ENCODE measurements at regions not wholly inside any gene's neighbourhood (a gene's known extent, or its start where the extent isn't known, plus 50 kb on each side); places are given as distances from the start of the nearest gene placed in this dataset.
A peak's percentile ranks its signal among the peaks of the same experiment; 100 is the strongest.

DNA sequence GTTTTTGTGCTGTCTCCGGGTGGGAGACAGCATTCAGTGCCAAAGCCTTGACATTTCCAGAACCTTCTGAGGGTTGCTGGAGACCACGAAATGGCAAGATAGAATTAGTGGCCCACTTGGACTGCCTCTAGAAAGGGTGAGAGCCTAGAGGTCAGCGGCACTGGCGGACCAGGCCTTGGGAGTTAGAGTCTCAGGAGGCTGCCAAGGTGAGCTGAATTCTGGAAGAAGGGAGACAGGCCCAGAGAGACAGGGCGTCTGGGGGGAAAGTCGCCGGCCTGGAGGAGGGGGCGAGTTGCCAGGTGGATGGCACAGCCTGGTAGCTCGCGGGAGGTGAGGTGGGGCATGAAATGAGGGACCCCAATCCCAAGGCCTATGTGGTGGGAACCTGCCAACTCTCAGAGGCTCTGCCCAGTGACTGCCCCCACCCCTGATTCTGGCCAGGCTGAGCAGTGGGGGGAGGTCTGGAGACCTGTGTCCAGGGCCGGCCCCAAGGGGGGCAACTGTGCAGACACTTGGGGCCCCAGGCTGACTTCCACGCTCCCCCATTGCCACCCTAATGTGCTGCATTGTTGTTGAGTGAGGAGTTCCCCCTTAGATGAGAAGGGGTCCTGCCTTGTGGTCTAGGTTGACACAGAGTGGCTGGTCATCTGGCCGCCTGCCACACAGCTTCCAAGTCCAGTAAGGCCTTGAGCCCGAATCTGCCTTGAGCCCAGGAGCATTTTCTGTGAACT is 211.1 kb upstream of the CIBAR2 start:
- Mint-ChIP-seq H3K9me3 (peaks cover 3 to 4% (median 3%) of the 10 kb centered on the region in 3 donors), H3K27ac (no peak overlapping the region), H3K4me1 (peaks cover 0 to 2% (median 2%) of the 10 kb centered on the region in 3 donors), H3K4me3 (peak overlapping the region in 1 of 4 donors; percentile 82), H3K36me3 (peaks cover 1% of the 10 kb centered on the region), H3K27me3 (peaks cover 13% of the 10 kb centered on the region)

- H3K27ac Mint-ChIP-seq = no peak overlapping the region
- peaks cover 3 to 4% (median 3%) of the 10 kb centered on the region in 3 donors for H3K9me3 Mint-ChIP-seq
- no peak overlapping the region for H3K4me3 Mint-ChIP-seq
- peaks cover 16% of the 10 kb centered on the region for H3K27me3 Mint-ChIP-seq
- peaks cover 0 to 2% (median 2%) of the 10 kb centered on the region in 3 donors for H3K4me1 Mint-ChIP-seq
- peaks cover 1% of the 10 kb centered on the region for H3K36me3 Mint-ChIP-seq
Measured at GRCh38 chr16:85323961-85324253, 211.6 kb upstream of the CIBAR2 start.

DNA sequence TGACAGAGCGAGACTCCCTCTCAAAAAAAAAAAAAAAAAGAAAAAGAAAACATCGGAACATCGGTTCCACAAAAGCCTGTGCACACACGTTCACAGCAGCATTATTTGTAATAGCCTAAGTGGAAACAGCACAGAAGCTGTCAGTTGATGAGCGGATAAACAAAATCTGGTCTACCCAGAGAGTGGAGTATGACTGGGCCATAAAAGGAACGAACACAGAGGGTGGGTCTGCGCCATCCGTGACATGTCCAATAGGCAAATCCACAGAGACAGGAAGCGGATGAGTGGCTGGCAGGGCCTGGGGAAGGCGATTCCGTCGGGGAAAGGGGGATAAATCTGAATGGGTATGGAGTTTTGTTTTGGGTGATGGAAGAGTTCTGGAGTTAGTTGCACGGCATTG is 212.2 kb upstream of the CIBAR2 start:
- Mint-ChIP-seq H3K4me1 (peaks cover 0 to 2% (median 2%) of the 10 kb centered on the region in 3 donors), H3K36me3 (peaks cover 1% of the 10 kb centered on the region), H3K27me3 (peaks cover 19% of the 10 kb centered on the region), H3K9me3 (peaks cover 3 to 4% (median 3%) of the 10 kb centered on the region in 3 donors), H3K4me3 (no peak overlapping the region), H3K27ac (no peak overlapping the region)

- Mint-ChIP-seq H3K36me3 (peaks cover 1% of the 10 kb centered on the region), H3K4me1 (peaks cover 0 to 7% (median 2%) of the 10 kb centered on the region in 3 donors), H3K4me3 (no peak overlapping the region), H3K27me3 (peaks cover 30% of the 10 kb centered on the region), H3K27ac (no peak overlapping the region), H3K9me3 (peaks cover 3 to 4% (median 3%) of the 10 kb centered on the region in 3 donors)
Measured at GRCh38 chr16:85326113-85326793, 214.0 kb upstream of the CIBAR2 start.

- H3K27ac Mint-ChIP-seq = no peak overlapping the region
Measured at GRCh38 chr16:85326794-85327181, 214.5 kb upstream of the CIBAR2 start.

GRCh38 chr16:85327731-85328675 is 215.7 kb upstream of the CIBAR2 start:
- Mint-ChIP-seq H3K4me1 (peaks cover 0 to 7% (median 2%) of the 10 kb centered on the region in 3 donors), H3K27ac (no peak overlapping the region), H3K4me3 (peak overlapping the region in 1 of 4 donors; percentile 5), H3K9me3 (peaks cover 3 to 4% (median 3%) of the 10 kb centered on the region in 3 donors), H3K27me3 (peaks cover 30% of the 10 kb centered on the region), H3K36me3 (peaks cover 1% of the 10 kb centered on the region)

More at GRCh38 chr16:85326794-85327181, 214.5 kb upstream of the CIBAR2 start:
- Mint-ChIP-seq H3K9me3 (peaks cover 3 to 4% (median 3%) of the 10 kb centered on the region in 3 donors), H3K36me3 (peaks cover 1% of the 10 kb centered on the region), H3K27me3 (peaks cover 30% of the 10 kb centered on the region), H3K4me1 (peaks cover 0 to 7% (median 2%) of the 10 kb centered on the region in 3 donors), H3K4me3 (no peak overlapping the region)

- peaks cover 30% of the 10 kb centered on the region for H3K27me3 Mint-ChIP-seq
- no peak overlapping the region for H3K27ac Mint-ChIP-seq
- peaks cover 2 to 3% (median 3%) of the 10 kb centered on the region in 3 donors for H3K9me3 Mint-ChIP-seq
- H3K4me3 Mint-ChIP-seq = peak overlapping the region in 1 of 4 donors; percentile 5
- no peaks in the 10 kb centered on the region for H3K36me3 Mint-ChIP-seq
- peaks cover 0 to 7% (median 2%) of the 10 kb centered on the region in 3 donors for H3K4me1 Mint-ChIP-seq
Measured at GRCh38 chr16:85328676-85329058, 216.4 kb upstream of the CIBAR2 start.

- Mint-ChIP-seq H3K27me3 (peaks cover 34% of the 10 kb centered on the region), H3K36me3 (no peaks in the 10 kb centered on the region), H3K4me3 (peak overlapping the region in 1 of 4 donors; percentile 58), H3K27ac (no peak overlapping the region), H3K9me3 (peaks cover 0 to 3% (median 0%) of the 10 kb centered on the region in 3 donors), H3K4me1 (peaks cover 0 to 7% (median 2%) of the 10 kb centered on the region in 3 donors)
Measured at GRCh38 chr16:85329059-85329812, 217.0 kb upstream of the CIBAR2 start.

DNA sequence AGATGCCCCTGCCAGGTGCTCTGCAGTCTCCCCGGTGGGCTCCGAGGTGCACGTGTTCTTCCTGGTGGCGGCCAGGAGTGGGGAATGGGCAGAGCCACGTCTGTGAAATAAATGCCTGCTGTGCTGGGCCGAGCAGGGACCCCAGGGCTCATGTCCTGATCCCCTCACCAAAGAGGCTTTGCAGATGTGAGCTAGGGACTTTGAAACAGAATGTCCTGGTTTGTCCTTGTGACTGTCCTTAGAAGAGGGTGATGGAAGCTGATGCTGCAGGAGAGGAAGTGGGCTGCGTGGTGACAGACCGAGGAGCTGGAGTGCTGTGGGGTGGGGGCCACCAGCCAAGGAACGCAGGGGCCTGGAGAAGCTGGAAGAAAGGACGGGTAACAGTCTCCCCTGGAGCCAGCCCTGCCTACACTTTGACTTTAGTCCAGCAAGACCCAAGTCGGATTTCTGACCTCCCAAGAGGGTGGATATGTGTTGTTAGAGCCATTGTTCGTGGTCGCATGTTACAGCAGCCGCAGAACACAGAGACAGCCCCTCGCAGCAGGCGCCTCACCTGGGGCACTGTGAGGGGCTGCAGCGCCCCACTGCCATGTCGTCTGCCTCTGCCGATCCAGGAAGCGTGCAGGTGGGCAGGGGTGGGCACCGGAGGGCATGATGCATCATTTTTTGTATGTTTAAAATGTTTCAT is 217.9 kb upstream of the CIBAR2 start:
- Mint-ChIP-seq H3K27ac (no peak overlapping the region), H3K4me3 (no peak overlapping the region)

DNA sequence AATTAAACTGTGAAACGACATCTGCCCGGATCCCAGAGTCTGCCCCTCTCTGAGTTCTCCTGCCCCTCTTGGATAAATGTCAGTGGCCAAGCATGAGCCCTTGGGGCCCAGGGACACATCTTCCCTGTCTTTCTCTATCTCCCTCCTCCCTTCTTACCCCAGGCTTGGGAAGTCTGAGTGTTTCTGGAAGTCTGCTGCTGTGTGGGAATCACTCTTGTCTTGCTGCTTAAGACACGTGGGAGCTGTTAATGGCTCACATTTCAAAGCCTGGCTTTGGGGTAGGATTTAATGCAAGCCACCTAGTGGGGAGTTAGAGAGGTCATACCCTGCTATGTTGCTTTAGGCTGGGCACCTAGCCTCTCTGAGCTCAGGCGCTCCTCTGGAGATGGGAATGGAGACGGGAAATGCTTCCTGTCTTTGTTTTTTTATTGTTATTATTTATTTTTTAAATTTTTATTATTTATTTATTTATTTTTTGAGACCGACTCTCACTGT is 218.5 kb upstream of the CIBAR2 start:
- Mint-ChIP-seq H3K27ac (no peak overlapping the region), H3K4me3 (no peak overlapping the region), H3K4me1 (peaks cover 0 to 11% (median 0%) of the 10 kb centered on the region in 3 donors), H3K9me3 (peaks cover 0 to 3% (median 0%) of the 10 kb centered on the region in 3 donors), H3K36me3 (no peaks in the 10 kb centered on the region), H3K27me3 (peaks cover 48% of the 10 kb centered on the region)

More for the DNA sequence above, 217.9 kb upstream of the CIBAR2 start:
- Mint-ChIP-seq H3K27me3 (peaks cover 42% of the 10 kb centered on the region), H3K9me3 (peaks cover 0 to 3% (median 0%) of the 10 kb centered on the region in 3 donors), H3K36me3 (no peaks in the 10 kb centered on the region), H3K4me1 (peaks cover 0 to 10% (median 0%) of the 10 kb centered on the region in 3 donors)

DNA sequence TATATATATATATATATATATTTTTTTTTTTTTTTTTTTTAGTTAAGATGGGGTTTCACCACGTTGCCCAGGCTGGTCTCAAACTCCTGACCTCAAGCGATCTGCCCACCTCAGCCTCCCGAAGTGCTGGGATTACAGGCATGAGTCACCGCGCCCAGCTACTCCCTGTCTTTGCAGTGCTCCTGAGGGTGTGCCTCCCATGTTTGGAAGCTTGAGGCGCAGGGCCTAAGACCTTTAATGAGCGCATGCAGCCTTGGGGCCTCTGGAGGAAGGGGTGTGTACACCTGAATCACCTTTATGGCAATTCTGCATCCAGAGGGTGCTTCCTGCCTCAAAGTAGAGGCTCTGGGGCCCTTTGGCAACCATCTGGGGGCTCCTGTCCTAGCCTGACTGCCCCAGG is 219.4 kb upstream of the CIBAR2 start:
- Mint-ChIP-seq H3K4me1 (peaks cover 0 to 9% (median 0%) of the 10 kb centered on the region in 3 donors), H3K27ac (no peak overlapping the region), H3K4me3 (no peak overlapping the region), H3K27me3 (peaks cover 57% of the 10 kb centered on the region), H3K36me3 (no peaks in the 10 kb centered on the region), H3K9me3 (no peaks in the 10 kb centered on the region)

DNA sequence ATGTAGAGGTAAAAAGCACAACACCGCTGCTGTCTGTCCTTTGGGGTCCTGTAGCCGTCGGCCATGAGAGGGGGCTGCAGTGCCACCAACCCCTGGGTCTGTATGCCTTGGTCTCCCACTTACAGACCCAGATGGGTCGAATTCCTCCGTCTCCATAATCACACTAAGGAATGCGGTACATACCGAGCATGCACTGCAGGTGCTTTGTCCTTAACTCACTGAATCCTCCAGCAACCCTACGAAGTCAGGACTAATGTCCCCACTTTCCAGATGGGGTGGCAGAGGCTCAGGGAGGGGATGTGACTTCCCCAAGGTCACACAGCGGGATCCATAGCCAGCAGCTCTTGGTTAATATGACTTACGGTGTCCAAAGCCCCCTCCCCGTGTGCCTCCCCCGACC is 219.9 kb upstream of the CIBAR2 start:
- Mint-ChIP-seq H3K4me3 (no peak overlapping the region), H3K27me3 (peaks cover 59% of the 10 kb centered on the region), H3K36me3 (no peaks in the 10 kb centered on the region), H3K27ac (no peak overlapping the region), H3K4me1 (peaks cover 0 to 9% (median 0%) of the 10 kb centered on the region in 3 donors), H3K9me3 (no peaks in the 10 kb centered on the region)

DNA sequence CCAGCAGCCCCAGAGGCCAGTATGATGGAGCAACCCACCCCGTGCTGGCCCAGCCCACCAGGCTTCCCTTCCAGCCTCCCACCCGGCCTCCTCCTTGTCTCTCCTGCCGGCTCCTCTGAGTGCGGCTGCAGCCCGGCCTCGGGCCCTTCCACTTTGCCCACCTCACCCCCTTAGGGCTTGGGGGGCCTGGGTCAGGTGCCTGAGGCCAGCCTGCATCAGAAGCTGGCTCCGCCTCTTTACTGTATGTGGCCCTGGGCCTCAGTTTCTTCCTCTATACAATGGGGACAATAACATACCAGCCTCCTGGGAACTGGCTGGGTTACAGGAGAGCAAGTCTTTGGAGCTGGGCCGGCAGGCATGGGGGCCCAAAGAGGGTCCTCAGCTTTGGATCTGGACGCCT is 221.1 kb upstream of the CIBAR2 start:
- Mint-ChIP-seq H3K27me3 (peaks cover 52% of the 10 kb centered on the region), H3K27ac (no peak overlapping the region), H3K4me1 (peaks cover 0 to 9% (median 0%) of the 10 kb centered on the region in 3 donors), H3K36me3 (no peaks in the 10 kb centered on the region), H3K4me3 (no peak overlapping the region), H3K9me3 (no peaks in the 10 kb centered on the region)
